ENCODE measurements at regions not wholly inside any gene's neighbourhood (a gene's known extent, or its start where the extent isn't known, plus 50 kb on each side); places are given as distances from the start of the nearest gene placed in this dataset.

- TF ChIP-seq, protein P1, sequence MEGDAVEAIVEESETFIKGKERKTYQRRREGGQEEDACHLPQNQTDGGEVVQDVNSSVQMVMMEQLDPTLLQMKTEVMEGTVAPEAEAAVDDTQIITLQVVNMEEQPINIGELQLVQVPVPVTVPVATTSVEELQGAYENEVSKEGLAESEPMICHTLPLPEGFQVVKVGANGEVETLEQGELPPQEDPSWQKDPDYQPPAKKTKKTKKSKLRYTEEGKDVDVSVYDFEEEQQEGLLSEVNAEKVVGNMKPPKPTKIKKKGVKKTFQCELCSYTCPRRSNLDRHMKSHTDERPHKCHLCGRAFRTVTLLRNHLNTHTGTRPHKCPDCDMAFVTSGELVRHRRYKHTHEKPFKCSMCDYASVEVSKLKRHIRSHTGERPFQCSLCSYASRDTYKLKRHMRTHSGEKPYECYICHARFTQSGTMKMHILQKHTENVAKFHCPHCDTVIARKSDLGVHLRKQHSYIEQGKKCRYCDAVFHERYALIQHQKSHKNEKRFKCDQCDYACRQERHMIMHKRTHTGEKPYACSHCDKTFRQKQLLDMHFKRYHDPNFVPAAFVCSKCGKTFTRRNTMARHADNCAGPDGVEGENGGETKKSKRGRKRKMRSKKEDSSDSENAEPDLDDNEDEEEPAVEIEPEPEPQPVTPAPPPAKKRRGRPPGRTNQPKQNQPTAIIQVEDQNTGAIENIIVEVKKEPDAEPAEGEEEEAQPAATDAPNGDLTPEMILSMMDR (IDR thresholded peaks at IDR 0.05; ENCODE audit: low read depth, low read length) = no peak
- no peak for TF ChIP-seq POLR2A (IDR thresholded peaks at IDR 0.05; ENCODE audit: extremely low read depth, insufficient read length)
- TF ChIP-seq MYC (IDR thresholded peaks at IDR 0.05; ENCODE audit: low read depth, low read length) = no peak
Observed at GRCh38 chr9:89238424-89238823, 59.8 kb upstream of the SHC3 start.

Measured in NB4 (cell line).